MCF 10A (cell line): ENCODE measurements at regions not wholly inside any gene's neighbourhood (a gene's known extent, or its start where the extent isn't known, plus 50 kb on each side); places are given as distances from the start of the nearest gene placed in this dataset.

Experiments
- BruUV-seq: library from RNA; stranded (reverse); fragments of 400-500 nt; replicated peaks from 2 replicates; lab custom pipeline; 2021; lab: Mats Ljungman, UMichigan
- CTCF ChIA-PET: fragments of 300-600 bp; sonication (Branson Sonifier 250); formaldehyde crosslinking; extraction: SDS; loops from one replicate; lab custom pipeline; 2021; ENCODE audit warnings: antibody characterized with exemption, inconsistent platforms; lab: Yijun Ruan, JAX
- POLR2A ChIA-PET: fragments of 300-600, 350-650 bp; sonication (Branson Sonifier 250); formaldehyde crosslinking; extraction: SDS; loops from one replicate; lab custom pipeline; 2020; ENCODE audit warnings: antibody characterized with exemption, inconsistent platforms; lab: Yijun Ruan, JAX
- DNase-seq: peaks from one replicate; pipeline ENCODE4 v3.0.0-alpha.2; 2018; ENCODE audit not compliant: unreplicated experiment
- H3K27ac Mint-ChIP-seq: one replicate; pipeline ENCODE4 v1.8.0; 2022; ENCODE audit warnings: mild to moderate bottlenecking, low read depth, mixed read lengths; ENCODE audit not compliant: unreplicated experiment
- H3K27me3 Mint-ChIP-seq: one replicate; pipeline ENCODE4 v1.8.0; 2022; ENCODE audit warnings: mixed read lengths; ENCODE audit not compliant: insufficient read depth, unreplicated experiment
- H3K36me3 Mint-ChIP-seq: one replicate; pipeline ENCODE4 v1.8.0; 2022; ENCODE audit warnings: mild to moderate bottlenecking, moderate library complexity, mixed read lengths; ENCODE audit not compliant: insufficient read depth, unreplicated experiment
- H3K4me1 Mint-ChIP-seq: one replicate; pipeline ENCODE4 v1.8.0; 2022; ENCODE audit warnings: mixed read lengths; ENCODE audit not compliant: insufficient read depth, unreplicated experiment
- H3K4me3 Mint-ChIP-seq: one replicate; pipeline ENCODE4 v1.8.0; 2022; ENCODE audit warnings: mild to moderate bottlenecking, moderate library complexity, mixed read lengths; ENCODE audit not compliant: unreplicated experiment
- H3K9me3 Mint-ChIP-seq: one replicate; pipeline ENCODE4 v1.8.0; 2022; ENCODE audit warnings: mixed read lengths; ENCODE audit not compliant: unreplicated experiment
- intact Hi-C: fragments of 100-400 bp; cut with micrococcal nuclease; formaldehyde crosslinking; loops from 2 replicates; pipeline ENCODE4 v1.14.1; 2022
- TF ChIP-seq, protein P1 (sequence below): fragments of 200-600 bp; IDR thresholded peaks from one replicate; pipeline ENCODE4 v1.8.0; 2022; ENCODE audit warnings: antibody characterized with exemption, mild to moderate bottlenecking; ENCODE audit not compliant: unreplicated experiment

DNA sequence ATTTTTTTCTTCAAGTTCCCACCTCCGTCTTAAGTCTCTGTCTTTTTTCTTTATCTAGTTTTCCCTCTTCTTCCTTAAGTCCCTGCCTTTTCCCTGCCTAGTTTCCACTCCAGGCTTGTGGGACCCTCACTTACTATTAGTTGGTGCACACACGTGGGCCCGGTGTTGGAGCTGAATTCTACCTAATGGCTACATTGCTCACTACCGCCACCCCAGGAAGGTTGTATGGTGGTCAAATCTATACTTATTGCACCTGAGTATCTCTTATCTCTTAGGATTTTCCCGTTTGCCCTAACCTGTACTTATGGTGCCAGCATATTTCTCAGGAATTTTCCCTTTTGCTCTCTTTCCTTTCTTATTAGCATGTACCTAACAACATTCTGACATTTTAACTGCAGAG lies 692.8 kb downstream of the EPM2A start:
- no TSS peak for BruUV-seq
- H3K4me3 Mint-ChIP-seq = no peak overlapping the region
- CTCF ChIA-PET = interaction anchor here (0.6 to 0.8 kb wide), 4 partner anchors 15 to 1743 kb away, joined by 3 to 4 read pairs (median 3); no protein-coding TSS in a partner anchor
- peaks cover 9% of the 10 kb centered on the region for H3K4me1 Mint-ChIP-seq
- H3K27ac Mint-ChIP-seq = no peak overlapping the region
- H3K27me3 Mint-ChIP-seq = no peaks in the 10 kb centered on the region
- no peaks in the 10 kb centered on the region for H3K36me3 Mint-ChIP-seq
- intact Hi-C loops = no loop called here
- TF ChIP-seq, protein P1, sequence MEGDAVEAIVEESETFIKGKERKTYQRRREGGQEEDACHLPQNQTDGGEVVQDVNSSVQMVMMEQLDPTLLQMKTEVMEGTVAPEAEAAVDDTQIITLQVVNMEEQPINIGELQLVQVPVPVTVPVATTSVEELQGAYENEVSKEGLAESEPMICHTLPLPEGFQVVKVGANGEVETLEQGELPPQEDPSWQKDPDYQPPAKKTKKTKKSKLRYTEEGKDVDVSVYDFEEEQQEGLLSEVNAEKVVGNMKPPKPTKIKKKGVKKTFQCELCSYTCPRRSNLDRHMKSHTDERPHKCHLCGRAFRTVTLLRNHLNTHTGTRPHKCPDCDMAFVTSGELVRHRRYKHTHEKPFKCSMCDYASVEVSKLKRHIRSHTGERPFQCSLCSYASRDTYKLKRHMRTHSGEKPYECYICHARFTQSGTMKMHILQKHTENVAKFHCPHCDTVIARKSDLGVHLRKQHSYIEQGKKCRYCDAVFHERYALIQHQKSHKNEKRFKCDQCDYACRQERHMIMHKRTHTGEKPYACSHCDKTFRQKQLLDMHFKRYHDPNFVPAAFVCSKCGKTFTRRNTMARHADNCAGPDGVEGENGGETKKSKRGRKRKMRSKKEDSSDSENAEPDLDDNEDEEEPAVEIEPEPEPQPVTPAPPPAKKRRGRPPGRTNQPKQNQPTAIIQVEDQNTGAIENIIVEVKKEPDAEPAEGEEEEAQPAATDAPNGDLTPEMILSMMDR = no peak
- no peak for DNase-seq
- H3K9me3 Mint-ChIP-seq = no peaks in the 10 kb centered on the region
- POLR2A ChIA-PET = no interaction called here

DNA sequence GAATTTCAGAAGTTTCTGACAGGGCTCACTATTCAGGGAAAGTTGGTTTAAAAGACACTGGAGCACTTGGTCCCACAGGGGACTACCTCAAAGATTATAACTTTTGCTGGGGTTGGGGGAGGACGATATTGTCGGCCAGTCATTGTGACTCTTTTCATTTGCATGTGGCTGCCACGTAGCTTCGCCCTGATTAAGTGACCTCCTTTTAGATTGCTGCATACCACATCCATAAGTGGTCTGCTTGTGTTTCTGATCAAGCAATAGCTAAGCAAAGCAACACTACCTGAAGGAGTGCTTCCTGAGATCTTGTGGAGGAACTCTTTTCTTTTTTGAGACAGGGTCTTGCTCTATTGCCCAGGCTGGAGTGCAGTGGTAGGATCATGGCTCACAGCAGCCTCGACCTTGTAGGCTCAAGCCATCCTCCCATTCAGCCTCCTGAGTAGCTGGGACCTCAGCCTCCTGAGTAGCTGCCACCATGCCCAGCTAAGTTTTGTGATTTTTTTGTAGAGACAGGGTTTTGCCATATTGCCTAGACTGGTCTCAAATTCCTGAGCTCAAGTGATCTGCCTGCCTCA lies 691.3 kb downstream of the EPM2A start:
- H3K27me3 Mint-ChIP-seq = no peaks in the 10 kb centered on the region
- intact Hi-C loops = no loop called here
- peaks cover 9% of the 10 kb centered on the region for H3K4me1 Mint-ChIP-seq
- no peaks in the 10 kb centered on the region for H3K9me3 Mint-ChIP-seq
- no peaks in the 10 kb centered on the region for H3K36me3 Mint-ChIP-seq
- peak overlapping the region; percentile 54 for H3K27ac Mint-ChIP-seq
- ChIA-PET CTCF (interaction anchor here (1.3 kb wide), 1 partner anchor 13 kb away, joined by 3 read pairs; no protein-coding TSS in a partner anchor), POLR2A (no interaction called here)
- H3K4me3 Mint-ChIP-seq = no peak overlapping the region
- DNase-seq = no peak
- BruUV-seq = no TSS peak
- TF ChIP-seq, protein P1 = no peak

DNA sequence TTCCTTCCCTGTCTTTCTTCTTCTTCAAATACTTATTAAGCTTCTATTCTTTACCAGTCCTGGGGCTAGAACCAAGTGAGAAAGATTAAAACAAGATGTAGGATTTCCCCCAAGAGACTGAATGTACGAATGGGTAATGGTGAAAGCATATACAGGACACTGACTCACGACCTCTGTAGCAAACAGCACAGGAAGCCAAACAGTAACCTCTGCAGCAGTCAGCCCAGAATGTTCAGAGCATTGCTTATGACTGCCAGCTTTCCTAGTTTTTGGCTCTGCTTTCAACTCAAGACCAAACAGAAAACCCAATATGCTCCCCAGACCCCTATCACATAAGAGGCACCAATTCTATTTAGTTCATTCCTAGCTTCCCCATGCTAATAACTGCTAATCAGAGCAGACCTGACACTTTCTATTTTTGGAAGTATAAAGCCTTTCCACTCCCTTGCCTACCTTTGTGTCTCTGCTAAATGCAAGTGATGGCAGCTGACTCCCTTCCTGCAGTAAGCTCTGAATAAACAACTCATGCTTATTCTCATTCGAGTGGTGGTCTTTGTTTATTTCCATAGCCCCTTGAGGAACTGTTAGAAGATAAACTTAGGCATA lies 690.6 kb downstream of the EPM2A start:
- Mint-ChIP-seq H3K36me3 (no peaks in the 10 kb centered on the region), H3K4me3 (no peak overlapping the region), H3K4me1 (peaks cover 9% of the 10 kb centered on the region), H3K9me3 (no peaks in the 10 kb centered on the region), H3K27ac (peak overlapping the region; percentile 54), H3K27me3 (no peaks in the 10 kb centered on the region)
- peak; percentile 43 for DNase-seq
- ChIA-PET CTCF (interaction anchor here (0.6 to 1.3 kb wide), 2 partner anchors 10 to 14 kb away, joined by 3 read pairs; no protein-coding TSS in a partner anchor), POLR2A (no interaction called here)
- no TSS peak for BruUV-seq
- intact Hi-C loops = no loop called here
- TF ChIP-seq, protein P1 = no peak

- Mint-ChIP-seq H3K27me3 (no peaks in the 10 kb centered on the region), H3K27ac (no peak overlapping the region), H3K4me3 (no peak overlapping the region), H3K9me3 (no peaks in the 10 kb centered on the region), H3K4me1 (peaks cover 9% of the 10 kb centered on the region), H3K36me3 (no peaks in the 10 kb centered on the region)
- TF ChIP-seq, protein P1 = no peak
- DNase-seq = no peak
- intact Hi-C loops = no loop called here
- BruUV-seq = no TSS peak
- ChIA-PET CTCF (no interaction called here), POLR2A (no interaction called here)
Observed at GRCh38 chr6:145045582-145045981, 689.7 kb downstream of the EPM2A start.
